HG02938 (cell line): ENCODE measurements at regions not wholly inside any gene's neighbourhood (a gene's known extent, or its start where the extent isn't known, plus 50 kb on each side); places are given as distances from the start of the nearest gene placed in this dataset.
"Not testable (repeated sequence)": the region's sequence is repeated elsewhere in the genome, so short reads cannot be mapped to it uniquely, and the experiment has no call there.

ENCODE experiments used
- ATAC-seq: cut with Tn5 transposase; IDR thresholded peaks from one replicate; pipeline ENCODE4 v1.9.1; 2021; ENCODE audit warnings: mild to moderate bottlenecking, moderate library complexity; ENCODE audit not compliant: unreplicated experiment

DNA sequence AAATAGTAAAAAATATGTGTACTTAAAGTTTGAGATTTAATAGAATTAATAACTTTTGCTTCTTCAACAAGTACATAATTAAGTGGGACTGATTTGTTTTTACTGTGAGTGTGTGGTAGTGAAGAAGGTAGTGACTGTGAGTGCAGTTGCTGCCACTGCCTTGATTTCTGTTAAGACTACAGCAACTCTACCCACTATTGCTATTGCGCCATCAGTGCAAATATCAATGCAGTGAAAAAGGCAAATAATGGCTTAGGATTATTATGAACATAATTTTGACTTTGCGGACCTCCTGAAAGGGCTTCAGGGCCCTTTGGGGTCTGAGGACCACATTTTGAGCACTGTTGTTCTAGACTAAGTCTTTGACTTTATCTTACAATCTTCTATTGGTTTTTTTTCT lies 112.0 kb upstream of the PITX1 start:
- no peak for ATAC-seq

DNA sequence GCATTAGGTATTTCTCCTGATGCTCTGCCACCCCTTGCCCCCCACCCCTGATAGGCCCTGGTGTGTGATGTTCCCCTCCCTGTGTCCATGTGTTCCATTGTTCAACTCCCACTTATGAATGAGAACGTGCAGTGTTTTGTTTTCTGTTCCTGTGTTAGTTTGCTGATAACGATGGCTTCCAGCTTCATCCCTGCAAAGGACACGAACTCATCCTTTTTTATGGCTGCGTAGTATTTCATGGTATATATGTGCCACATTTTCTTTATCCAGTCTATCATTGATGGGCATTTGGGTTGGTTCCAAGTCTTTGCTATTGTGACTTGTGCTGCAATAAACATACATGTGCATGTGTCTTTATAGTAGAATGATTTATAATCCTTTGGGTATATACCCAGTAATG lies 109.7 kb upstream of the PITX1 start:
- ATAC-seq: not testable (repeated sequence)

- ATAC-seq: no peak
These were observed 107.6 kb upstream of the PITX1 start for GRCh38 chr5:135141303-135142268.

DNA sequence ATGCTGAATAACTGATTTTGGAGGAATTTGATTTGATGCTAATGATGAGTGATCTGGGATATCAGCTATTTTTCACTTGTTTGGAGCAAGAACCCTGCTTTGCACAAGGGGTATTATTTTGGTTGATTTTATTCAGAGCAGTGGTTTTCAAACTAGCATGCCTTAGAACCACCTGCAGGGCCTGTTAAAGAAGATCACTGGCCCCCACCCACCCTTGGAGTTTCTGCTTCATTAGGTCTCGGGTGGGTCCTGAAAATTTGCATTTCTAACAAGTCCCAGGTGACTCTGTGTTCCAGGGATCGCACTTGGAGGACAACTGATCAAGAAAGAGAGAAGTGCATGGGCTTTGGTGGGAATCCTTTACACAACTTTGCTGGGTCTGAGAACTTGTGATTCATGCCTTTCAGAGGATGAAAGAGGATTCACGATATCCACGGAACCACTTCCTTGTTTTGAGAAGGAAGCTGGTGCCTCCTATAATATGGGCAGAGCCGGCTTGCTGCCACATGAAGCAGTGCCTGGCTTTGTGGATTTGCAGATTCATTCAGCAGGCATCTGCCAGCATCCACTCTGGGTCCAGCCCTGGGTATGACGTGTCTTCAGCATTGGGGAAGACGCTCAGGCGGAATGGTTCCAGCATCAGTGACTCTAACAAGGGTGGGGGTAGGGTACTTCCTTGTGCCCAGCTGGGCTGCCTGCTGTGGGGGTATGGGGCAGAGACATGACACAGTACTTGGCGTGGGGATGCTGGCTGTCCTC lies 106.6 kb upstream of the PITX1 start:
- no peak for ATAC-seq

DNA sequence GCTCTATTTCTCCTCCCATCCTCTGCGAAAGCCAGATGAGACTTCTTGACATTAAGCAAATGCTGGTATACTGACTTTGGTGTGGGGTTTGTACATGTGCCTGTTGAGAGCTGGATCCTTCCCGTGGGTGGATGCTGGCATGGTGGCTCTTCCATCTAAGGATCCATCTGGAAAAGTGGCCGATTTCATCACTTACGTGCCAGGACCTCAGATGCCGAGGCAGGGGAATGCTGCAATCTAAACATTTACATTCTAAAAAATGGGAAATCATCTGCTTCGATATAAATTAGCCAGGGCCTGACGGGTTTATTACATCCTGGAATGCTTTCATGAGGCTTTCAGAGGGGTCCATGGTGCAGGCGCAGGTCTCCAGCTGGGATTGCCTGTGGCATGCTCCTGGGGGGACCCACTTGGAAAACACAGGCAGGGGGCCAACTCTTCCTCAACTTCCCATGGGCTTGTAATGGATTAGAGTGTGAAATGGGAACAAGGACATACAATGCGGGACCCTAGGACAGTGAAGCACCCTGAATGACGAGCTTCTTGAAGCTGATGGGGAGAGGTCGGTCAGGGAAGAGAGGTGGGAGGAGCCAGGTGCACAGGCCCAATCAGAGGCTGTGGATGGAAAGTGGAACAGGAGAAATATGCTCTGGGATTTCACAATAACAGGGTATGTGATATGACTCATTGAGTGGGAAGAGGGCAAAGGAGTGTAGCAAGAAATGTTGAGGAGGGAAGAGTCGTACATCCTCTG lies 105.5 kb upstream of the PITX1 start:
- no peak for ATAC-seq

DNA sequence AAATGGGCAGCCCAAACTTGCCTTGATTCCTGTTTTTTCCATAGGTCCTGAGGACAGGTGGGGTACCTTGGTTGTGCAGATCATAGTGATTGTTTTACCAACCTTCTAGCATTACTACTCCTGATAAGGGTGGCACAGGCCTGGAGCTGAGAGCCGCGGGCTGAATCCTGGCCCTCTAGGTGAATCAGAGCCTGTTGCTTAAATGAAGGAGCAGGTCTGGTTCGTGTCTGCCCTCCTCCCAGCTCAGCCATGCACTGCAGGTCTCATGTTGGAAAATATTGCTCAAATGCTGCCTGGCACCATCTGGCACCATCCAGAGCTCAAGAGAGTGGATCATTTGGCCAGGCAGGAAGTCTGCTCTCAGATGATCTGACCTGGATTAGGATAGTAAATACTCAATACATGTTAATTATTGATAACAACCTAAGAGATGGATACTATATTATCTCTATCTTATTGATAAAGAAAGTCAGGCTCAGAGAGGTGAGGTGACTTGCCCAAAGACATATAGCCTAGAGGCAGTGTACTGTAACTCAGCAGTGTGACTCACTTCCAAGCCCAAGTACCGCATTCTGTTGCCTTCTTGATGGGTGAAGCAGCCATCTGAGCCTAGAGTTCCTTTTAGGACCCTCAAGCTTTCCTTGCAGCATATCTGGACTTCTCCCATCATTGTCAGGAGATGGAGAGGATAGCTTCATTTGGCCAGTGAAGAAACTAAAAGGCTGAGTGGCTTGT lies 104.3 kb upstream of the PITX1 start:
- no peak for ATAC-seq

GRCh38 chr5:135137146-135137915 lies 103.3 kb upstream of the PITX1 start:
- no peak for ATAC-seq

GRCh38 chr5:135136546-135136945 lies 102.5 kb upstream of the PITX1 start:
- no peak for ATAC-seq

GRCh38 chr5:135135530-135136226 lies 101.7 kb upstream of the PITX1 start:
- no peak for ATAC-seq

DNA sequence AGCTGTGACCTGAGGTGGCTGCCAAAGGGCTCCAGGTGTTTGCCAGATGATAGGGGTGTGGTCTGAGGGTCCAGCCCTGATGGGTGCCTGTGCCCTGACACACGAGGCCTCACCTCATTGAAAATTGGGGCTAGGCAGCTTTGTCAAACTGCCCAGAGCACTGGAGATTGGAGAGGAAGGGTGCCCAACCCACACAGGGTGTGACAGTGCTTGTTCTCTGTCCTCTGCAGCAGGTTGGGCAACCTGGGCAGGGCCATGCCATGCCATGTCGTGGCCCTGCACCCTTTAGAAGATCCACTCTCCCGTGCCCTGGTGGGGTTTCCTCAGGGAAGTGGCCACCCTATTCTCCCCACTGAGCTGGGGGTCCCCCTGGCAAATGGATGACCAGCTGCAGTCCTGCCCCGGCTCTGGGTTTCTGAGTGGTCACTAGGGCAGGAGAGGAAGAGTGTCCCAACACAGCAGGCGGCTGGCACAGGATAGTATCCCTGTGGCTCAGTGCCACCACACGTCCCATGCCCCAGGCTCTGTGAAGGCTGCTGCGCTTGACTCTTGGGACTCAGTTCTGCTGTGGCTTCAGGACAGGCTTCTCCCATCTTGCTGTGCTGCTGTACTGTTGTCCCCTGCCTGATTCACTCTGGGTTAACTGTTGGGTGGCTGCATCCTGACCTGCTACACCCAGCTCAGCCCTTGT lies 100.8 kb upstream of the PITX1 start:
- no peak for ATAC-seq

GRCh38 chr5:135133698-135134515 lies 99.9 kb upstream of the PITX1 start:
- ATAC-seq: no peak

DNA sequence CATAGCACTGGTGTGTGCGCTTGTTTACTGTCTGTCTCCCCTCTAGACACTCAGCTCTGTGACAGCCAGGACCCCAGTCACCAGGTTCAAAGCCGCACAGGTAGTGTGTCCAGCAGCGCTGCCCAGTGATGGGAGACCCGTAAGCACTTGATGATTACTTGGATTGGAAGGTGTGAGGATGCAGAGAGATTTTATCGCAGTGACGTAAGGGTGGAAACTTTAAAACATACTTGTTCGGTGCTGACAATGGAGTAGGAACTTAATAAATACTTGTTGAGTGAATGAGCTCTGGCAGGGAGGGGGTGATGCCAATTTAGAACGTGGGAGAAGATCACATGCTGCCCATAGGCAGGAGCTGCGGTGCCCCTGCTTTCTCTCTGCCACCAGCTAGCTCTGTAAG lies 99.2 kb upstream of the PITX1 start:
- no peak for ATAC-seq

DNA sequence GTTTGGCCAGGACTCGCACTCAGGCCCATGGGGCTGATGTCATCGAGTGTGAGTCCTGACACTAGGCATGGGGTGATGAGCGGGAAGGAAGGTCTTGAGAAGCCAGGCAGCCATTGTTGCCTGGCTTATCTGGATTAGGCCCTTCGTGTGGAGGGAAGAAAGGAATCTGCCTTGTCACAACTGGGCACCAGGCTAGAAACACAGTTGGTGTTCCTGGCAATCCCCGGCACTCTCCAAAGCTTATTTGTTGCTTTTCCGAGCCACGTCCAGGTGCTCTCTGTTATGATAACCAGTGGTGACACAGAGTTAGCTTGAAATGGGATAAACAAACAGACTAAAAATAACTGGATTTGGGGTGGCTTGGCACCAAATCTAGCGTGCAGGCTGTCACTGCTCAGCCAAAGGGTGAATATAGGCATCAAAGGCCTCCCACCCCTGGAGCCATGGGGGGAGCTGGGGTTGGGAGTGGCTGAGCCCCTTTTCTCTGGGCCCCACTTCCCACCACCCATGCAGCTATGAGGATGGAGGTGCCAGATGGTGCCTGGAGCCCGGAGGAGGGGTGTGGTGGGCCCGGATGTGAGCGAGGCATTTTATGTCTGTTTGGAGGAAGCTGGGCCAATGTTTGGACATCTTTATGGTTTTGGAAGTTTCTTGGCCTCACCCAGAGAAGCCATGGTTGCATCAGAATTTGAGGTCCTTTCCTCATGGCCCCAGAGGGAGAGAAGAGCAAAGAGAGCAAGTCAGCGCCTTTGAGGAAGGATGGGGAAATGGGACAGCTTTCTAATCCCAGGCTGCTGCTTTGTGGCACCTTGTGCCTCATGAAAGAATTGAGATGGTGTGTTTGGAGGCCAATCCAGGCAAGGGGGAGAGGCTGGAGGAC lies 98.0 kb upstream of the PITX1 start:
- ATAC-seq: no peak

DNA sequence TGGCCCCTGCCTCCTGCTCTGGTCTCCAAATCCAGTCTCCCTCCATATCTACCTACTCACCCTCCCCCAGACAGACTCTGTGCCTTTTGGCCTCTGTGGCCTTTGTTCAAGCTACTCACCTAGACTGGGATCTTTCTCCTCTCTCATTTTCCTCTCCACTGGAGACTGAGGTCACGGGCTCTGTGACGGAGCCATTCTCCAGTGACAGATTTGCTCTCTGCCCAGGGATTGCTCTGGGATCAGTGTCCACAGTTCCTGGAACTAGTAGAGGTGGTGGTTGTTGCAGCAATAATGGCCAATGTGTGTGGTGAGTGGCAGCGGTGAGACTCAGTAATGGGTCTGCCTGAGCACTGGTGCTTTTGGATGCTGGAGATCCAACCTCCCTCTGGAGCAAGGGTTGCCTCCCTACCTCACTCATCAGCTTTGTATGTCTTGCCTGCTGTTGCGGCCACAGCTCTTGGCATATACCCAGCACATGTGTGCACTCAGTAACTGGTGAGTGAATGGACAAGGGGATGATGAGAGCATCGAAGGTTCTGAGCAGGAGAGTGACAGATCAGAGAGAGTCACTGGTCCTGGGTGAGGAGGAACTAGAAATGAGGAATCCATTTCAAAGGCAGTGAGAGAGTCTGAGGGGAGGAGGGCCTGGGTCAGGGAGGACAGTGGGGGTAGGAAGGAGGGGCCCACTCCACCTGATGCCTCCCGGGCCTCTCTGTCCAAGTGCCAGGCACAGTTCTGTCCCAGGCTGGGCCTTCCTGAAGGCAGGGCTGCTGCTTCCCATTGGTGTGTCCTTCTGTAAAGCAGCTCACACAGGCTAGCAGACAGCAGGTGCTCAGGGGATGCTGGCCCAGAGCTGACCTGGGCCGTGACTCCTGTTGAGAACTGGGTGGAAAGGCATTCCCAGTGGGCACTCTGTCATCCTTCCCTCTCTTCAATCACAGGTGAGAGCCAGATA lies 96.5 kb upstream of the PITX1 start:
- no peak for ATAC-seq

DNA sequence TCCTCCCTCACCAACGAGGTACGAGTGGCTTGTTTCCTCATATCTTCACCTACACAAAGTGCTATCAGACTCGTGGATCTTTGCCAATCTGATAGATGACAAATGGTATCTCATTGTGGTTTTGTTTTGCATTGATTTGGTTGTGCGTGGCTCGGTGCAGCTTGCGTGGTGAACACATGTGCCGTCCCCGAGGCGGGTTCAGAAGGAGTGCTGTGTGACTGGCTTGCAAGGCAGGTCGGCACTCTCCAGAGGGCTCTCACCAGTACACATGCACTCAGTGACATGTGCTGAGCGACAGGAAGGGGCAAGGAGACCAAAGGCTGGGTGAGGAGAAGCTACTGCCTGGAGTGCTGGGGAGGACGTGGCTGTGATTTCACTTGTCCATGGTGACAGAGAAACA lies 95.3 kb upstream of the PITX1 start:
- no peak for ATAC-seq

DNA sequence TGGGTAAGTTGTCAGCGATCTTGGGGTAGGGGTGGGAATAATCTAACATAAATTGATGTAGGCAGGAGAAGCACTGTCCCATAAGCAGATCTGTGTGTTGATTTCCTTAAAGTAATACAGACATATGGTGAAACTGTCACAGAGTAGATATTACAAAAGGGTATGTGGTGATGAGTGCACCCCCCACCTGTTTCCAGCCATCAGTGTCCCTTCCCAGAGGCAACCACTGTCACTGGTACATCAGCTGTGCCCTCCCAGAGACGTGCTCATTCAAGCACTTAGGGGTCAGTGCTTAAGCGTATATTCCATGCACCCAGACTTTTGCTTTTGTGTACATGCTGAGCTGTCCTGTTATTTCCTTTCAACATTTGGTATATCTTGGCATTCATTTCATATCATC lies 94.3 kb upstream of the PITX1 start:
- no peak for ATAC-seq
